HG02885 (cell line): ENCODE measurements at regions not wholly inside any gene's neighbourhood (a gene's known extent, or its start where the extent isn't known, plus 50 kb on each side); places are given as distances from the start of the nearest gene placed in this dataset.

Source experiments
- ATAC-seq: cut with Tn5 transposase; IDR thresholded peaks from one replicate; pipeline ENCODE4 v1.9.1; 2021; ENCODE audit warnings: mild to moderate bottlenecking; ENCODE audit not compliant: unreplicated experiment, poor library complexity

GRCh38 chr19:31592456-31592855, 243.2 kb upstream of the TSHZ3 start:
- no peak for ATAC-seq

- no peak for ATAC-seq
These were observed 245.5 kb upstream of the TSHZ3 start for GRCh38 chr19:31594701-31595100.

- no peak for ATAC-seq
These were observed 246.3 kb upstream of the TSHZ3 start for GRCh38 chr19:31595521-31595920.

- no peak for ATAC-seq
These were observed 247.5 kb upstream of the TSHZ3 start for GRCh38 chr19:31596751-31597150.

GRCh38 chr19:31597616-31598015, 248.4 kb upstream of the TSHZ3 start:
- ATAC-seq = no peak

- no peak for ATAC-seq
These were observed 249.5 kb upstream of the TSHZ3 start for GRCh38 chr19:31598730-31599238.

GRCh38 chr19:31600731-31601295, 251.6 kb upstream of the TSHZ3 start:
- ATAC-seq = no peak

- no peak for ATAC-seq
These were observed 252.6 kb upstream of the TSHZ3 start for GRCh38 chr19:31601855-31602254.

GRCh38 chr19:31602548-31602947, 253.3 kb upstream of the TSHZ3 start:
- ATAC-seq = no peak

- ATAC-seq = no peak
These were observed 255.3 kb upstream of the TSHZ3 start for GRCh38 chr19:31604493-31605040.

GRCh38 chr19:31610018-31610417, 260.8 kb upstream of the TSHZ3 start:
- no peak for ATAC-seq

- ATAC-seq = no peak
These were observed 262.0 kb upstream of the TSHZ3 start for GRCh38 chr19:31611046-31611877.

GRCh38 chr19:31612873-31613272, 263.6 kb upstream of the TSHZ3 start:
- no peak for ATAC-seq

GRCh38 chr19:31613683-31614219, 264.5 kb upstream of the TSHZ3 start:
- ATAC-seq = no peak

- no peak for ATAC-seq
These were observed 266.8 kb upstream of the TSHZ3 start for GRCh38 chr19:31616031-31616430.

GRCh38 chr19:31617010-31617585, 267.9 kb upstream of the TSHZ3 start:
- no peak for ATAC-seq

GRCh38 chr19:31625056-31625455, 275.8 kb upstream of the TSHZ3 start:
- ATAC-seq = no peak

GRCh38 chr19:31625575-31625974, 276.3 kb upstream of the TSHZ3 start:
- no peak for ATAC-seq

- ATAC-seq = no peak
These were observed 277.7 kb upstream of the TSHZ3 start for GRCh38 chr19:31626941-31627340.

- no peak for ATAC-seq
These were observed 278.6 kb upstream of the TSHZ3 start for GRCh38 chr19:31627620-31628365.
